GM18870 (cell line): ENCODE measurements at regions not wholly inside any gene's neighbourhood (a gene's known extent, or its start where the extent isn't known, plus 50 kb on each side); places are given as distances from the start of the nearest gene placed in this dataset.
"Not testable (repeated sequence)": the region's sequence is repeated elsewhere in the genome, so short reads cannot be mapped to it uniquely, and the experiment has no call there.

ENCODE experiments used
- ATAC-seq: cut with Tn5 transposase; IDR thresholded peaks from one replicate; pipeline ENCODE4 v1.9.1; 2021; ENCODE audit warnings: moderate library complexity; ENCODE audit not compliant: unreplicated experiment

DNA sequence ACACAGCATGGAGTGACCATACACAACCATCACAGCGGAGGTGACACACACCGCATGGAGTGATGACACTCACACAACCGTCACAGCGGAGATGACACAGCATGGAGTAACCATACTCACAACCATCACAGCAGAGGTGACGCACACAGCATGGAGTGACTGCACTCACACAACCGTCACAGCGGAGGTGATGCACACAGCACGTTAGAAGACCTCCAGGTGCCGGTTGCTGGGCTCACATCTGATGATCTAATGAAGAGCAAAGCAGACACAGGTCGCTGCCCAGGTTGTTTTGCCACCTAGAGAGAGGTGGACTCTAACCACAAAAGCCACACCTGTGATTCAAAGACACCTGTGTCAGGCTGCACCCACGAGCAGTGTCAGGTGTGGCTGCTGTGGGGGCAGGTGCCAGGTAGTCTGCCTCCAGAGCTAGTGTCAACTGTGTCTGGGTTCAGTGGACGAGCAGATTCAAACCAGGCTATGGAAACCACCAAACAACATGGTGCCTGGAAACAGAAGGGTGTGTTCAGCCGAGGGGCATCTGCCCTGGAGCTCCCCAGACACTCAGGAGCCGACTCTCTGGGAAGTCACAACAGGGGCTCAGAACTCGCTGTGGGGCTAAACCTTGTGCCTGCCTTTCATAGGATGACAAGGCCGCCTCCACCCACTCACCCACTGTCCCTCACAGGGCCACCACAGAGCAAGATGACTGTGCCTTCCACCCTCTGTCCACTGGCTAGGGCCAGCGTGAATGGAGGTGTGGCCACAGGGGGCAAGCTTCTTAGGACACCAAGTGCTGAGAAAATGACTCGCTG lies 608.2 kb downstream of the TBC1D22A start:
- no peak for ATAC-seq

DNA sequence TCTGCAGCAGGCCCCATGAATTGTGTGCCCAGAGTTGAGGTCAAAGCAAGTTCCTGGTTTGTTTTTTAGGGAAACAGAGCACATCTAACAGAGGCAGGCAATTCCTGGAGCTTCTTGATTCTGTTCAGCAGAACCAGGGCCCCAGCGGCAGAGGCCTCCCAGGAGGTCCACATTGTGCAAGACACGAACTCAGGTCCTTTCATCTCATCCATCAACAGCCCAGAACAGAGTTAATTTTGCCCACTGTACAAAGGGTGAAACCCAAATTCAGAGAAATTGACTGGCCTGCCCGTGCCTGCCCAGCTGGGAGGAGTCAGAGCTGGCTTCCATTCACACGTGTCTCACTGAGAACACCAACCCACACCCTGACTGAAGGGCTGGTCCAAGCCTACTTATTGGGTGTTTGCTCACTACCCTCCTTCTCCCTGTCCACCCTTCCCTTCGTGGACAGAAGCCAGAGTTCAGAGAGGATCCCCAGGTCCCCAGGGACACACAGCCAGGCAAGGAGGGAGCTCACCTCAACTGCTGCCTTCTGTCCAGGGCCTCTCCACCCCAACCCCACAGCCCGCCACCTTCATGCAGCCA lies 607.1 kb downstream of the TBC1D22A start:
- ATAC-seq: no peak

- ATAC-seq: no peak
Measured at GRCh38 chr22:47369020-47369419, 606.6 kb downstream of the TBC1D22A start.

DNA sequence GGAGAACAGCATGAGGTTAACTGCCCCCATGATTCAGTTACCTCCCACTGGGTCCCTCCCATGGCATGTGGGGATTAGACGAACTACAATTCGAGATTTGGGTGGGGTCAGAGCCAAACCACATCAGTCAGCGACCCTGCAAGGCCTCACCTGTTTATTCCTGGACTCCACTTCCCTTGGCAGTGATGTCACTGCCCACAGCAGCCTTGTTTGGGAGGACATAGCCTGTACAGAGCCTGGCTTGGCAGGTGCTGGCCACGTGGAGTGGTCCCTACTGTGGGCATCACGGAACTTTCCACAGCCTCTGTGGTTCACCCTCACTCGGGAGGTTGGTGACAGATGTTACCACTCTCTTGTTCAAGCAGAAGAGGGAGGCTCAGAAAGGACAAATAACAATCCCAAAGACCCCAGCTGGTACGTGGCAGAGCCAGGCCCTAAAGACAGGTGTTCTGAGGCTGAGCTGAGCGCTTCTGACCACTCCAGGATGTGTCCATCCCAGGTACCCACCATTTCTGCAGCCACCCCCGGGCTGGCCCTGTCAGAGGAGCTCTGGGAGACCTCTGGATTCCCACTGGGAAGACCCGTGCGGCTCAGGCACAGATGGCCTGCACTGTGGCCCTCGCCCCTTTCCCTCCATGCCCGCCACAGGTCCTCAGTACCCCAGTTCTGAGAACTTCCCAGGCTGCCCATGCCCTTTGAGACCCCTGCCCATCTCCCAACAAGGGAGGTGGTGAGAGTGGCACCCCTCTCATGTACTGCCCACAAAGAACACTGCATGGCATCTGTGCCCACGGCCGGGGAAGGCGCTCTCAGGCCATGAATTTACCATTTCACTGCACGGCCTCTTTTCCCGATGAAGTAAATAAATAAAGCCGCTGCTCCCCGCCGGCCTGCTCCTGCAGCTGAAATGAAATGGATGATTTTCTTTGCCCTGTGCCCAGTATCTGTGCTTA lies 605.8 kb downstream of the TBC1D22A start:
- no peak for ATAC-seq

GRCh38 chr22:47367107-47367690 lies 604.7 kb downstream of the TBC1D22A start:
- ATAC-seq: no peak

DNA sequence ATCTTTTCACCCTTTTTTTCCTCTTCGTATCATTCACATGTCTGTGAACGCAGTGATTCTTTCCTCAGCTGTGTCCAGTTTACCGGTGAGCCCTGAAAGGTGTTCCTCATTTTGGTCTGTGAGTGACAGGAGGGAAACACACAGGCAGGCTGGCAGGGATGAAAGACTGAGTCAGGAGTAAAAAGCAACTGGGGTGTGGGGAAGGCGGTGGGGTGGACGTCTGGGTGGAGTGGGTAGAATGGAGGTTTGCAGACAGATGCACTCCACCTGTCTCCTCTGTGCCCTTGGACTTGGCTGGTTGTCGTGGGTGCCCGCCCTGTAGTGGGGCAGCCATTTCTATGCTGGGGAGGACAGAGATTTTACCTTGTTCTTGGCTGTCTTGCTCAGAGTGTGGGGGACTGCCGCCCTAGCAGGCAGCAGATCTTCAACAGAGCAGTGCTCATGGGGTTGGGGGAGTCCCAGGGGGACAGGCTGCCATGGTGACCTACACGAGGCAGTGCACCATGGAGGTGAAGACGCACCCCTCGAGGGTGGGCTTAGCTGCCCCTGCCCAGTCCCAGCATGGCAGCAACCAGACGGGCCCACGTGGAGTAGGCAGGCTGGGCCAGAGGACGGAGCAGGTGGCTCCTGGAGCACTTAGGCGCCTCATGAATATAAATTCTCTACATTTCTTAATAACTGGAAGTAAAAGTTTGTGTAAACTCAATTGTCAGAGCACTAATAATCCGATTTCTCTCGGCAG lies 603.7 kb downstream of the TBC1D22A start:
- no peak for ATAC-seq

GRCh38 chr22:47361247-47361646 lies 598.8 kb downstream of the TBC1D22A start:
- ATAC-seq: no peak

DNA sequence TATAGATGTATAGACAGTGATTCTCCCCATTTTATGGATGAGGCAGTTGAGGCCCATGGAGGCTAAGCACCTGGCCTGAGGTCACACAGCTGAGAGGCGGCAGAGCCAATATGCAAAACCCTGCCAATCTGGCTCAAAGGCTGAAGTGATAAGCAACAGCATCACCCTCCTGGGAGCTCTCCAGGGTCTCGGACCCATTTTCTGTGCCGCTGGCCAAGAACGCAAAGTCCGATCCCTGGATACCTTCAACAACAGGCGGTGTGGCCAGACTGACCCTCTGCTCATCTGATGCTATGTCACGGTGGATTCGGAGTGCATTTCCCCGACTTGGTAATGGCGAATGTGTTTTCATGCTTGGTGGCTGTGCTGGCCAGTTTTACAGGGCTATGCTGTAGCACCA lies 595.0 kb downstream of the TBC1D22A start:
- ATAC-seq: no peak

DNA sequence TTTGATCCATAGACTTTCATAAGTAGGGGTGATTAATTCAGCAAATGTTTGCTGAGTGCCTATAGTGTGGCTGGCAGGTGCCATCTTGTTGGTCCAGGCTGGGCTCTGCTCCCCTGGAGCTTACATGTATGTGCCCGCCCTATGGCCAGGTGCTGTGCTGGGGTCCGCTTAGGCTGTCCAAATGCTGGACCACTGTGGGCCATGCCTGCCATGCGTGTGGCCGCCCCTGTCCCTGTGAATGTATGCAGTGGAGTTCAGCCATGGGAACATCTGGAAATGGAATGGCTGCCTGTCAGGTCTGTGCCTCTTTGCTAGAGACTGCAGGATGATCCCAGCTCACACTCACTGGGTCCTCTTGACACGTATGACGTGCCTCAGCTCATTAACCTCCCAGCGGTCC lies 594.6 kb downstream of the TBC1D22A start:
- no peak for ATAC-seq

DNA sequence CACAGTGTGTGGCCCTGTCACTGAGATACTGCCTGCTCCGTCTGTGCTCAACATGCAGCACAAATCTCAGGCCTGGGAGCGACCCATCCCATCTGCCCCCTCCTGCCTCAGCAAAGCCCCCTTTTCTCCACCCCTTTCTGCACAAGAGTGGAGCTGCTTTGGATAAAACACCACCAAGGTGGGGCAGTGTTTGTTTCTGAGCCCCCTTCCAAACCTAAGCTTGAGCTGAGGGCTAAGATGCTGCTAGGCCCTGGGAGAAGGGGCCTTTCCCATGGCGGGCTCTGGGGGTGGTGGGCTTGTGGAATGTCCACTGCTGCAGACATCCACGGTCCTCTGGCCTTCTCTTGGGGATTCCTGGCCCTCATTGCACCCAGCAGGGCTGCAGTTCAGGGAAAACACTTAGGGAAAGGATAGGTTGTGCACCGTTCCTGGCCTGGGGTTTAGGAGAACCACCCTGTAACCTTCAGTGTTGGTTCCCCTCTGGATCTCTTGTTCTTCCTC lies 594.1 kb downstream of the TBC1D22A start:
- no peak for ATAC-seq

GRCh38 chr22:47355776-47356510 lies 593.5 kb downstream of the TBC1D22A start:
- ATAC-seq: no peak

DNA sequence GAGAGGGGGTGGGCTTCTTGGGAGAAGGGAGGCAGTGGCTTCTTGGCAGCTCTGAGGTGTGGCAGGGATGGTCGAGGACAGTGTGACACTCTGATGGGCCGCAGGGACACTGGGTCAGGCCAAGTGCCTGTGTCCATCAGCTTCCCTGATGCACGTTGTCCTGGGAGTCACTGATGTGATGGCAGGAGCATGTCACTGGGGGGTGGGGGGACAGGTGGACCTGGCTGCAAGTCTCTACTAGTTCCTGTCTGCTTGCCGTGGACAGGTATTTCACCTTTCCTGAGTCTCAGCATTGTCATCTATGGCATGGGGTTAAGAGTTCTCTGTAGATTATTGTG lies 592.9 kb downstream of the TBC1D22A start:
- ATAC-seq: no peak

- no peak for ATAC-seq
Measured at GRCh38 chr22:47354668-47355387, 592.4 kb downstream of the TBC1D22A start.

- no peak for ATAC-seq
Measured at GRCh38 chr22:47352920-47353700, 590.7 kb downstream of the TBC1D22A start.

GRCh38 chr22:47351836-47352579 lies 589.6 kb downstream of the TBC1D22A start:
- no peak for ATAC-seq

- ATAC-seq: not testable (repeated sequence)
Measured at GRCh38 chr22:47346287-47346686, 583.8 kb downstream of the TBC1D22A start.

GRCh38 chr22:47345025-47345424 lies 582.6 kb downstream of the TBC1D22A start:
- no peak for ATAC-seq

- no peak for ATAC-seq
Measured at GRCh38 chr22:47344414-47344813, 582.0 kb downstream of the TBC1D22A start.
